ENCODE measurements at regions not wholly inside any gene's neighbourhood (a gene's known extent, or its start where the extent isn't known, plus 50 kb on each side); places are given as distances from the start of the nearest gene placed in this dataset.
"Not testable (repeated sequence)": the region's sequence is repeated elsewhere in the genome, so short reads cannot be mapped to it uniquely, and the experiment has no call there.

DNA sequence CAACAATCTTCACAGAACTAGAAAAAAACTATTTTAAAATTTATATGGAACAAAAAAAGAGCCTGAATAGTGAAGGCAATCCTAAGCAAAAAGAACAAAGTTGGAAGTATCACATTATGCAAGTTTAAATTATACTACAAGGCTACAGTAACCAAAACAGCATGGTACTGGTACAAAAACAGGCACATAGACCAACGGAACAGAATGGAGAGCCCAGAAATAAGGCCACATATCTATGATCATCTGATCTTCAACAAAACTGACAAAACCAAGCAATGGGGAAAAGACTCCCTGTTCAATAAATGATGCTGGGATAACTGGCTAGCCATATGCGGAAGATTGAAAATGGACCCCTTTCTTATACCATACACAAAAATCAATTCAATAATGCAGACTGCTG lies 74.4 kb upstream of the RTN4 start:
- H3K27ac ChIP-seq; intact Hi-C loops (cut with DNase I; ENCODE audit: low total_unique reads); H3K4me3 ChIP-seq; H3K36me3 ChIP-seq; in situ Hi-C loops (cut with MboI; ENCODE audit: low pct_ligation_motif_present in 1 of 4, low pct_unique_long_range_greater_than_20kb in 1 of 4, low sequenced_read_pairs in 3 of 4); H3K9me3 ChIP-seq; DNase-seq; H3K27me3 ChIP-seq: not testable (repeated sequence)
- peaks cover 7 to 18% (median 14%) of the 10 kb centered on the region in 4 donors for H3K4me1 ChIP-seq
- WGBS, 2 donors (ENCODE audit: low coverage in 1 of 2) = 85 to 94% methylated on average over 2 of the region's 2 CpGs

DNA sequence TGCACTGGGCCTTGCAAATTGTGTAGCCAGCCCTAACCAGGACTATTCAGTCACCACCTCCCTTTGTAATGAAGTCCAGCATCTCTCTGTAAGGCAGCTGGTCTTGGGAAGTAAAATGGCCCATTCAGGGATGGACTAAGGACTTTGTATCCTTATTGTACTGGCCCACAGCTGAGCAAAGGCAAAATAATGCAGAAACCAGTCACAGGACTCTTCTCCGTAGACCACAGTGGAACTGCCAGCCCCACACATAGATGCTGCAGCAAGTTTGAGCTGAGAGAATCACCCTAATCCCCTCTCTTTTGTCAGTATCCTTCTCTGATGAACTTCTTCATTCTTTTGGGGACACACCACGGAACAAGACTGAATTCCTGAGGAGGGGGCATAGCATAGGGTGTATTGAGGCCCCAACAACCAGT lies 73.6 kb upstream of the RTN4 start:
- WGBS, 2 donors (ENCODE audit: low coverage in 1 of 2) = 75% methylated on average over 2 of the region's 2 CpGs; no CpG with 5 or more reads in 1 of the 2 donors
- in situ Hi-C loops (cut with MboI; ENCODE audit: low pct_ligation_motif_present in 1 of 4, low pct_unique_long_range_greater_than_20kb in 1 of 4, low sequenced_read_pairs in 3 of 4) = no loop called here

DNA sequence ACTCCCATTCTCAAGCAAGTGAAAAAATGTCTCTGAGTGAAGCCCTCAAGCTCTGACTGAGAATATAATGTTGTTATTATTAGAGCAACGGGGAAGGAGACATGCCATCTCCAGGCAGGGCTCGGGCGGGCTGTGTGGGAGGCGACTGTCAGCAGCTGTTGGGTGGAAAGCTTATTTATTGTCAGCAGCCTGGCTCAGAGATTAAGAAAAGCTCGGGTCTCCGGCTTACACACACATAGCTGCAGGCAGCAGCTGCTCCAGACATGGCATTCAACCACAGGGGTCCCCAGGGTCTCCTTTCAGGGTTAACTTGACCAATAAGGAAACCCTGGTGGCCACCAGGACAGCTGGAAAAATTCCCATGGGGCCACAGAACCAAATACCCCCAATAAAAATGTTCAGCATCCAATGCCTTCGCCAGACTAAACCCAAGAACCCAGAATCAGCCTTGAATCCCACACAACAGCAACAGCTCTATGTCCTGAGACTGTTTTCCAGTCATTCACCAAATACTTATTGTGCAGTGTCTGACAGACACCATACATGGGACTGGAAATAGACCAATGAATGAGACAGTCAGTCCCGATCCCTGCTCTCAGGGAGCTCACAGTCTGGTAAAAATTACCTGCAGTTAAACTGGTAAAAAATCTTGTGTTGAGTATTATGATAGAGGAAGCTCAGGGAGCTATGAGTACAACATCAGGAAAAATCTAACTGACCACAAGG lies 70.5 kb upstream of the RTN4 start:
- H3K27me3 ChIP-seq = no peaks in the 10 kb centered on the region
- no peaks in the 10 kb centered on the region for H3K36me3 ChIP-seq
- no peak for TF ChIP-seq POLR2AphosphoS5 (IDR thresholded peaks at IDR 0.05)
- TF ChIP-seq POLR2A (IDR thresholded peaks at IDR 0.05) = no peak
- TF ChIP-seq CTCF (IDR thresholded peaks at IDR 0.05) = no peak
- TF ChIP-seq EP300 (IDR thresholded peaks at IDR 0.05; ENCODE audit: low read depth) = no peak
- no peaks in the 10 kb centered on the region for H3K9me3 ChIP-seq
- WGBS, 2 donors (ENCODE audit: low coverage in 1 of 2) = 47 to 53% methylated on average over 4 to 8 of the region's 8 CpGs
- peaks cover 7 to 28% (median 14%) of the 10 kb centered on the region in 4 donors for H3K4me1 ChIP-seq
- no peak overlapping the region for H3K4me3 ChIP-seq
- intact Hi-C loops (cut with DNase I; ENCODE audit: low total_unique reads) (no loop called here), in situ Hi-C loops (cut with MboI; ENCODE audit: low pct_ligation_motif_present in 1 of 4, low pct_unique_long_range_greater_than_20kb in 1 of 4, low sequenced_read_pairs in 3 of 4) (no loop called here)
- peak overlapping the region; percentile 47 to 74 (median 60) for H3K27ac ChIP-seq
- peak; percentile 16 for DNase-seq

More for the DNA sequence above, 73.6 kb upstream of the RTN4 start:
- intact Hi-C loops (cut with DNase I; ENCODE audit: low total_unique reads) = no loop called here
- H3K36me3 ChIP-seq = no peaks in the 10 kb centered on the region
- H3K27me3 ChIP-seq = no peaks in the 10 kb centered on the region
- DNase-seq = no peak
- H3K4me3 ChIP-seq = no peak overlapping the region
- no peak for TF ChIP-seq EP300 (IDR thresholded peaks at IDR 0.05; ENCODE audit: low read depth)
- no peak for TF ChIP-seq POLR2AphosphoS5 (IDR thresholded peaks at IDR 0.05)
- TF ChIP-seq CTCF (IDR thresholded peaks at IDR 0.05) = no peak
- no peak for TF ChIP-seq POLR2A (IDR thresholded peaks at IDR 0.05)
- H3K4me1 ChIP-seq = peaks cover 7 to 26% (median 14%) of the 10 kb centered on the region in 4 donors
- no peaks in the 10 kb centered on the region for H3K9me3 ChIP-seq
- no peak overlapping the region for H3K27ac ChIP-seq

DNA sequence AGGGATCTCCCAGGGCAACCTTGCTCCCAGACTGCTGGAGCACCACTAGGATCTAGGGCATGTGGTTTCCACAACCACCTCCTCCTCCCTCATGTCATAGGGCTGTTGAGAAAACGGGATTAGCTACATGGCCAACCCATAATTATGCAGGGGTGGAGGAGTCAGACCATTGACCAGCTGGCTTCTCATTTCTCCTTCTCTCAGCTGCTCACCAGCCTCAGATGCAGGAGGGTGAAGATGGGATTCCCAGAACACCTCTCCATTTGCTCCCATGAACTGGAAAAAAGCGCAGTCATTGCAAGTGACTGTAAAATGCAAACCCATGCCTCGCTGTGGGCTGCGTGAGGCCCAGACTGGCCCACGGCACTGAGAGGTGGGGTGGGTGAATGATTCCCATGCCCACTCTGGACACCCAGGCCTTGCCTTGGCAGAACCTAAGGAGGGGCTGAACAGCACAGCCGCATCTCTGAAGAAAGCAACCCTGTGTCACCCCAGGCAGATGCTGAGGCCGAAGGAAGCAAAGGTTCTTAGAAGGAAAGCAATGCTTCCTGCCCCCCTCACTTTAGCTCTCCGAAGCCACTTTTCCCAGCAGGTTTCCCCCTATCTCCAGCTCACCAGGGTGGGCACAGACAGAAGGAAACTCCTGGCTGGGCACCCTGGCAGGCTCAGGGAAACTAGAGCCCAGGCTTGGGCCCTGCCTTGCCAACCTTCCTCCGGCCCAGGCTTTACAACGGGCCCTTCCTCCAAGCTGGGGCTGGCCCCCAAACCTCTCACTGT lies 69.6 kb upstream of the RTN4 start:
- WGBS, 2 donors (ENCODE audit: low coverage in 1 of 2) = 75% methylated on average over 8 of the region's 10 CpGs; no CpG with 5 or more reads in 1 of the 2 donors
- DNase-seq = no peak

More for the DNA sequence above, 69.6 kb upstream of the RTN4 start:
- Histone ChIP-seq H3K4me3 (no peak overlapping the region), H3K27ac (peak overlapping the region; percentile 47 to 74 (median 60)), H3K9me3 (no peaks in the 10 kb centered on the region), H3K36me3 (no peaks in the 10 kb centered on the region), H3K4me1 (peaks cover 7 to 28% (median 14%) of the 10 kb centered on the region in 4 donors), H3K27me3 (no peaks in the 10 kb centered on the region)
- in situ Hi-C loops (cut with MboI; ENCODE audit: low pct_ligation_motif_present in 1 of 4, low pct_unique_long_range_greater_than_20kb in 1 of 4, low sequenced_read_pairs in 3 of 4) = no loop called here
- intact Hi-C loops (cut with DNase I; ENCODE audit: low total_unique reads) = no loop called here
- TF ChIP-seq POLR2AphosphoS5 (IDR thresholded peaks at IDR 0.05) (no peak), POLR2A (IDR thresholded peaks at IDR 0.05) (no peak), CTCF (IDR thresholded peaks at IDR 0.05) (no peak), EP300 (IDR thresholded peaks at IDR 0.05; ENCODE audit: low read depth) (no peak)
